RWPE1 (cell line): ENCODE measurements at regions not wholly inside any gene's neighbourhood (a gene's known extent, or its start where the extent isn't known, plus 50 kb on each side); places are given as distances from the start of the nearest gene placed in this dataset.

Source experiments
- CTCF ChIA-PET: fragments of 350-600 bp; sonication (Branson Sonifier 250); formaldehyde crosslinking; extraction: SDS; loops from one replicate; lab custom pipeline; 2021; lab: Yijun Ruan, JAX
- POLR2A ChIA-PET: fragments of 400-600 bp; formaldehyde crosslinking; extraction: SDS; loops from one replicate; lab custom pipeline; 2020; ENCODE audit warnings: antibody characterized with exemption; ENCODE audit not compliant: low non-redundant PET; lab: Yijun Ruan, JAX
- DNase-seq: peaks from one replicate; pipeline ENCODE4 v3.0.0; 2012; ENCODE audit warnings: low spot score
- H3K27ac ChIP-seq: fragments of 450-650 bp; 2 replicates; pipeline ENCODE4 v1.5.1; 2017
- TF ChIP-seq, protein P1 (sequence below): fragments of 450-650 bp; conservative IDR thresholded peaks from 2 replicates; pipeline ENCODE4 v1.5.1; 2017; ENCODE audit warnings: low read depth, mild to moderate bottlenecking

DNA sequence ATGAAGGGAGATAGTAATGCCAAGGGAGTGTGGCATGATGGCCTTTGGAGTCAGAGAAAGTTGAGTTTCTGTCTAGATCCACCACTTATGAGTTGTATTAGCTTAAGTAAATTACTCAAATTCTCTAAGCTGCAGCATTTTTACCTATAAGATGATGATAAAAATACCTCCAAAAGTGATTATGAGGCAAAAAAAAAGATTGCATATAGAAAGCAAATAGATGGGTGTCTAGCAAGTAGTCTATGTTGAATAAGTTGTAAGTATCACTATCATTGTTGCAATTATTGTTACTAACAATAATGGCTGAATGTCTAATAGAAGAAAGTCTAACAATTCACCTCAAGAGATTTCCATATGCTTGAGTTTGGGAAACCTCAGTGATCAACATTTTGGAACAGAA, 959.2 kb upstream of the GJE1 start:
- POLR2A ChIA-PET, result no interaction called here
- CTCF ChIA-PET, result no interaction called here
- TF ChIP-seq, protein P1, sequence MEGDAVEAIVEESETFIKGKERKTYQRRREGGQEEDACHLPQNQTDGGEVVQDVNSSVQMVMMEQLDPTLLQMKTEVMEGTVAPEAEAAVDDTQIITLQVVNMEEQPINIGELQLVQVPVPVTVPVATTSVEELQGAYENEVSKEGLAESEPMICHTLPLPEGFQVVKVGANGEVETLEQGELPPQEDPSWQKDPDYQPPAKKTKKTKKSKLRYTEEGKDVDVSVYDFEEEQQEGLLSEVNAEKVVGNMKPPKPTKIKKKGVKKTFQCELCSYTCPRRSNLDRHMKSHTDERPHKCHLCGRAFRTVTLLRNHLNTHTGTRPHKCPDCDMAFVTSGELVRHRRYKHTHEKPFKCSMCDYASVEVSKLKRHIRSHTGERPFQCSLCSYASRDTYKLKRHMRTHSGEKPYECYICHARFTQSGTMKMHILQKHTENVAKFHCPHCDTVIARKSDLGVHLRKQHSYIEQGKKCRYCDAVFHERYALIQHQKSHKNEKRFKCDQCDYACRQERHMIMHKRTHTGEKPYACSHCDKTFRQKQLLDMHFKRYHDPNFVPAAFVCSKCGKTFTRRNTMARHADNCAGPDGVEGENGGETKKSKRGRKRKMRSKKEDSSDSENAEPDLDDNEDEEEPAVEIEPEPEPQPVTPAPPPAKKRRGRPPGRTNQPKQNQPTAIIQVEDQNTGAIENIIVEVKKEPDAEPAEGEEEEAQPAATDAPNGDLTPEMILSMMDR, result no peak
- no peak for DNase-seq
- no peak overlapping the region for H3K27ac ChIP-seq

DNA sequence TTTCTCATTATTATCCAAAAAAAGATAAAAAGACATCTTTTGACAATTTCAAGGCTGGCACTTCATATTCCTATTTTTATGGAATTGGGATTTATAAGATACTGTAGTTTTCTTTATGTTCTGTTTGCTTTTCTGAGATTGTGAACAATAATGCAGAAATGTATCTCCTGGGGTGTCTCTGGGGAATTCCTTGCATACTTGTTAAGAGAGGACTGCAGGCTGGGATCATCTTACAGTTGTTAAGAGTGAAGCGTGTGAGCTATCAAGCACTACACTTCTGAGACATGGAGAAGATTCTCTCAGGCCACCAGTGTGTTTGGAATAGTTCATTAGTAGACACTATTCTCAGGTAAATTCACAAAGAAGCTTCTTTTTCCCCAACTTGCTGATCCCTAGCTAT, 963.3 kb upstream of the GJE1 start:
- DNase-seq, result no peak
- CTCF ChIA-PET, result interaction anchor here (0.7 kb wide), 1 partner anchor 664 kb away, joined by 4 read pairs; no protein-coding TSS in a partner anchor
- TF ChIP-seq, protein P1, result no peak
- POLR2A ChIA-PET, result no interaction called here
- no peak overlapping the region for H3K27ac ChIP-seq

DNA sequence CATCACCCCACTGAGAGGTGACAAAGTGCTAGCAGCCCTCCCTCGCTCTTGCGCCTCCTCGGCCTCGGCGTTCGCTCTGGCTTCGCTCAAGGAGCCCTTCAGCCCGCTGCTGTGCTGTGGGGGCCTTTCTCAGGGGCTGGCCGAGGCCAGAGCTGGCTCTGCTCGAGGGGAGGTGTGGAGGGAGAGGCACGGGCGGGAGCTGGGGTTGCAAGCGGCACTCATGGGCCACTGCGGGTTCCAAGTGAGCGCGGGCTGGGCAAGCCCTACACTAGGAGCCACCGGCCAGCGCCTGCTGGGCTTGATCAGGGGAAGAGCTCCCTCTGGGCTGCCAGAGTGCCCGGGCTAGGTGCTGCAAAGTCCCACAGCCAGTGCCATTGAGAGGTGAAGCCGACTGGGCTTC, 964.8 kb upstream of the GJE1 start:
- H3K27ac ChIP-seq, result no peak overlapping the region
- TF ChIP-seq, protein P1, result no peak
- ChIA-PET POLR2A (no interaction called here), CTCF (interaction anchor here (0.7 kb wide), 1 partner anchor 55 kb away, joined by 3 read pairs; no protein-coding TSS in a partner anchor)
- no peak for DNase-seq

DNA sequence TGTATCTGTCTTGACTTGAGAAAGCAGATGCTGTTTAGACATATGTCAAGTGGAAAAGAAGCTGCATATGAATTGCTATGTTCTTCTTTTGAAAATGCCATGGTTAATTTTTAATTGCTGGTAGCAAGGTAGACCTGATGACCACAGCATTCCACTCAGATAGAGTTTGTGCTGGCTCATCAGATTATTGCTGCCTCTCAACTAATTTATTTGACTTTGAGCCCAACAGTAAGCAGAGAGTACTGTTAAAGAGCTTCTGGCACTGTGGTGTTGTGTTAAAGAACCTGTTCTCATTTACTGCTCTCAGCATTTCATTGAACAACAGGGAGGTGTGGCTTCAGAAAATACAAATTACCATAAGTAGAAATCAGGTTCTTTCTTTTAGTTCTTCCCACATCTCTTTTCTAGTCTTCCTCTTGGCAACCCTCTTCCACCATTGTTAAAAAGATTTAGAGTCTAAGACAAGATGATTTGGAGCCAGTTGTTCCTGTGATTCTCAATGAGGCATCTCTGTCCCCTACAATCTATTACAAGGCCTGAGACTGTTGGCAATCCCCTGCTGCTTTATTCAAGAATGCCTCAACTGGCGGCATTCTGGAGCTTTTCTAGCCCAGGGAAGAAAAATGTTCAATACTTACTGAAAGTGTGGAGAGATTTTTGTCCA, 967.6 kb upstream of the GJE1 start:
- TF ChIP-seq, protein P1, result no peak
- DNase-seq, result no peak
- POLR2A ChIA-PET, result no interaction called here
- H3K27ac ChIP-seq, result no peak overlapping the region
- CTCF ChIA-PET, result no interaction called here

DNA sequence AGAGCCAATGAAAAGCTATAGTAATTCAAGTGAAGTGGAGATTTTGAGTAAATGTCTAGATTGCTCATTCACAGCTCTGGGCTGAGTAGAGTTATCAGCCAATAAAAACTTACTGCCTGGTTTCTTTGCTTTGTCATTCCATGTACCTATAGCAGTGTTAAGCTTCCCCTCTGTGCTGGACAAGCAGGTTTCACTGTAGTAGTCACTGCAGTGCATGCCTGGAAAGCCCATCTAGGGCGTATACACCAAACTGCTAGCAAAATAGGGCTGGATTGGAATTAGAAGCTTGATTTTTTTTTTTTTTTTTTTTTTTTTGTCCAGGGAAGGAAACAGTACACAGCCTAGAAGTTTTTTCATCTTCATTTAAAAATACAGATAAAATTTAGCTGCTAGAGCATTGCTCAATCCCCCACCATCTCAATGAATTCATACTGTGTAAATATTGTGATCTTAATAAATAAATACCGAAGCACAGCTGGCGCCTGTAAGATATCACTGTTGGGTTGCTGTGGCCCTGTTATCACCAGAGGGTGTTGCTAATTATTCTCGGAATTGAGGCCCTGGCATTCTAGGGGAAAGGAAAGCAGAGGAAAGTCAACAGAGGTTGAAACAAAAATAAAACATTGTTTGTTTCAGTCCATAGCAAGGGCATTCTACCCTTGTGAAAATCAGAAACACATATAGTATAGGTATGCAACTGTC, 968.5 kb upstream of the GJE1 start:
- DNase-seq, result no peak
- no peak overlapping the region for H3K27ac ChIP-seq
- ChIA-PET POLR2A (no interaction called here), CTCF (interaction anchor here (0.7 kb wide), 1 partner anchor 172 kb away, joined by 3 read pairs; no protein-coding TSS in a partner anchor)
- TF ChIP-seq, protein P1, result no peak

DNA sequence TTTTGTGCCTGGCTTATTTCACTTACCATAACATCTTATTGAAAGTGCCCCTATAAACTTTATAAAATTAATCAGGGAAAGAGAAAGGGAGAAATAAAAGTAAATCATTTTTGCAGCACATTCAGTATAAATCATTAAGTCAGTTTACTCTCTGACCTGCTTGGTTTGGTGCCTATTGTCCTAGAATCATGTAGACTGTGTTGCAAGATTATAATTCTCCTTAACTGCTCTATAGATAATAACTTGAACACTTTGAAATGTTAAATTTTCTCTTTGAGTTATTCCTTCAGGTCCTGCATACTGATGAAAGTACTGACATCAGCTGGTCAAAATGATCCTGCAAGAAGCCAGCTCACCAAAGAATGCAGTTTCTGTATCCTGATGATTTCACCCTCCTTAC, 969.6 kb upstream of the GJE1 start:
- TF ChIP-seq, protein P1, result no peak
- POLR2A ChIA-PET, result no interaction called here
- no peak overlapping the region for H3K27ac ChIP-seq
- CTCF ChIA-PET, result interaction anchor here (0.6 kb wide), 1 partner anchor 214 kb away, joined by 3 read pairs; no protein-coding TSS in a partner anchor
- no peak for DNase-seq
